CD14-positive monocyte (primary cell): ENCODE measurements at regions not wholly inside any gene's neighbourhood (a gene's known extent, or its start where the extent isn't known, plus 50 kb on each side); places are given as distances from the start of the nearest gene placed in this dataset.

Source experiments
- DNase-seq, 3 donors: peaks; one replicate each; pipeline ENCODE4 v3.0.0-alpha.2; 2011 to 2022
- H2AFZ ChIP-seq: 2 replicates; pipeline ENCODE4 v1.6.0; 2012; ENCODE audit warnings: mild to moderate bottlenecking, low read depth, low read length, inconsistent platforms; ENCODE audit not compliant: insufficient read depth, poor library complexity, severe bottlenecking
- H3K27ac ChIP-seq, 2 donors: 1 replicate in 1 of 2; 2 replicates in 1 of 2; pipeline ENCODE4 v1.5.1; 2012 to 2013; ENCODE audit warnings: low read length in 2 of 2, control low read depth in 1 of 2, inconsistent platforms in 1 of 2, low read depth in 1 of 2, mild to moderate bottlenecking in 1 of 2
- H3K27me3 ChIP-seq, 2 donors: one replicate each; pipeline versions ENCODE4 v1.6.0 to v1.6.1; 2011 to 2013; ENCODE audit warnings: low read length in 2 of 2; ENCODE audit not compliant: control insufficient read depth in 2 of 2, insufficient read depth in 2 of 2
- H3K36me3 ChIP-seq, 2 donors: replicated peaks in 1 of 2; 1 replicate in 1 of 2; 2 replicates in 1 of 2; pipeline versions ENCODE4 v1.5.1 to v1.6.1; 2012 to 2013; ENCODE audit warnings: low read length in 2 of 2, control low read depth in 1 of 2, inconsistent platforms in 1 of 2, mild to moderate bottlenecking in 1 of 2; ENCODE audit not compliant: insufficient read depth in 2 of 2, control insufficient read depth in 1 of 2
- H3K4me1 ChIP-seq, 2 donors: 1 replicate in 1 of 2; 2 replicates in 1 of 2; pipeline versions ENCODE4 v1.5.1 to v1.6.1; 2012 to 2013; ENCODE audit warnings: low read length in 2 of 2, control low read depth in 1 of 2, inconsistent platforms in 1 of 2, mild to moderate bottlenecking in 1 of 2, moderate library complexity in 1 of 2; ENCODE audit not compliant: insufficient read depth in 2 of 2, control insufficient read depth in 1 of 2
- H3K4me2 ChIP-seq: replicated peaks from 2 replicates; pipeline ENCODE3; 2012; ENCODE audit warnings: low read length, moderate library complexity, mild to moderate bottlenecking; ENCODE audit not compliant: poor library complexity, severe bottlenecking; ENCODE audit errors: extremely low read depth
- H3K4me3 ChIP-seq, 3 experiments: fragments of 200-600 bp in 1 of 3; sonication (generic) in 1 of 3; replicated peaks in 1 of 3; 1 replicate in 2 of 3; 2 replicates in 1 of 3; pipeline ENCODE4 v1.5.1; 2011 to 2013; ENCODE audit warnings: low read length in 3 of 3, mild to moderate bottlenecking in 3 of 3, control low read depth in 2 of 3, low read depth in 2 of 3, inconsistent platforms in 1 of 3, moderate library complexity in 1 of 3
- H3K79me2 ChIP-seq: 2 replicates; pipeline ENCODE4 v1.6.0; 2012; ENCODE audit warnings: mild to moderate bottlenecking, control low read depth, inconsistent platforms, low read length, moderate library complexity; ENCODE audit not compliant: insufficient read depth
- H3K9ac ChIP-seq: 2 replicates; pipeline ENCODE4 v1.6.0; 2017; ENCODE audit warnings: low read length, mild to moderate bottlenecking; ENCODE audit not compliant: insufficient read depth, poor library complexity, severe bottlenecking
- H3K9me3 ChIP-seq, 2 donors: replicated peaks in 1 of 2; 1 replicate in 1 of 2; 2 replicates in 1 of 2; pipeline versions ENCODE4 v1.5.1 to v1.6.1; 2012 to 2013; ENCODE audit warnings: low read length in 2 of 2, control low read depth in 1 of 2; ENCODE audit not compliant: control insufficient read depth in 1 of 2, insufficient read depth in 1 of 2
- H4K20me1 ChIP-seq: 2 replicates; pipeline ENCODE4 v1.6.0; 2012; ENCODE audit warnings: mild to moderate bottlenecking, low read length, control low read depth, moderate library complexity; ENCODE audit not compliant: insufficient read depth
- H3K27ac Mint-ChIP-seq, 7 donors: one replicate each; pipeline ENCODE4 v1.8.0; 2020; ENCODE audit warnings: mild to moderate bottlenecking in 7 of 7, mixed read lengths in 7 of 7, moderate library complexity in 6 of 7, inconsistent platforms in 2 of 7
- H3K27me3 Mint-ChIP-seq, 3 donors: one replicate each; pipeline ENCODE4 v1.8.0; 2021 to 2022; ENCODE audit warnings: low read depth in 3 of 3, mild to moderate bottlenecking in 3 of 3, mixed read lengths in 3 of 3, moderate library complexity in 3 of 3, inconsistent platforms in 1 of 3
- H3K36me3 Mint-ChIP-seq, 2 donors: one replicate each; pipeline ENCODE4 v1.8.0; 2020; ENCODE audit warnings: mixed read lengths in 2 of 2, inconsistent platforms in 1 of 2, mild to moderate bottlenecking in 1 of 2
- H3K4me1 Mint-ChIP-seq: one replicate; pipeline ENCODE4 v1.8.0; 2020; ENCODE audit warnings: mild to moderate bottlenecking, mixed read lengths
- H3K4me3 Mint-ChIP-seq, 2 donors: one replicate each; pipeline ENCODE4 v1.8.0; 2020; ENCODE audit warnings: mild to moderate bottlenecking in 2 of 2, mixed read lengths in 2 of 2, moderate library complexity in 1 of 2
- H3K9me3 Mint-ChIP-seq, 7 donors: one replicate each; pipeline ENCODE4 v1.8.0; 2020 to 2022; ENCODE audit warnings: mixed read lengths in 7 of 7, mild to moderate bottlenecking in 6 of 7, moderate library complexity in 6 of 7, inconsistent platforms in 2 of 7
- CTCF ChIP-seq: fragments of 200-600 bp; IDR thresholded peaks from one replicate; pipeline ENCODE4 v1.8.0; 2022; ENCODE audit warnings: antibody characterized with exemption, mild to moderate bottlenecking
- WGBS: methylation state at CpG from one replicate; pipeline ENCODE4 v1.1.5; 2013; ENCODE audit warnings: missing lambda C conversion rate; ENCODE audit not compliant: insufficient coverage; 5-methylcytosine and 5-hydroxymethylcytosine counted together
- intact Hi-C, 2 donors: fragments of 100-400 bp; cut with micrococcal nuclease; formaldehyde crosslinking; loops; one replicate each; pipeline versions ENCODE4 v1.15.0 to v1.15.1; 2023

DNA sequence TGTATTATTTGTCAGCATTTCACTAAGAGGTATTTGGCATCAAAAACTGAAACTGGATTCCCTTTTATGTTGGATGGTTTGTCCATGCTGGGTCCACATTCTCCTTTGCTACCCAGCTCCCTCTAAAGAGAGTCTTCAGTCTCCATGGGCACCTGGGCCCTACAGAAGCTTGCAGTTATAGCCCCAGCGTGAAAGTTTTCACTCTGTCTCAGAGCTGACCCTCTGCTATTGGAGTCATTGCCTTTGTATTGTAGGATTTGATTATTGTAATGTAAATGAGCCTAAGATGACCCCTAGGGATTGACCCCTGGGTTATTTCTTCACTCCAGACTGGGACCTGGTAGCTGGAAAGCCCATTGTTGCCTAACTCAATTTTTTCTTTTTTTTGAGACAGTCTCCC is 1026.5 kb upstream of the EEF2KMT start:
- no peak for TF ChIP-seq CTCF
- intact Hi-C loops = no loop called here
- H3K9me3 ChIP-seq = no peaks in the 10 kb centered on the region
- Mint-ChIP-seq H3K27me3 (peaks cover 0 to 1% (median 0%) of the 10 kb centered on the region in 3 donors), H3K36me3 (no peaks in the 10 kb centered on the region), H3K9me3 (peaks cover 0 to 10% (median 2%) of the 10 kb centered on the region in 7 donors), H3K4me1 (no peaks in the 10 kb centered on the region), H3K4me3 (no peak overlapping the region), H3K27ac (no peak overlapping the region)
- H2AFZ ChIP-seq = no peak overlapping the region
- H4K20me1 ChIP-seq = no peaks in the 10 kb centered on the region
- H3K4me1 ChIP-seq = no peaks in the 10 kb centered on the region
- no peak for DNase-seq
- no peak overlapping the region for H3K9ac ChIP-seq
- no peak overlapping the region for H3K4me2 ChIP-seq
- no peak overlapping the region for H3K4me3 ChIP-seq
- H3K27ac ChIP-seq = no peak overlapping the region
- no peaks in the 10 kb centered on the region for H3K79me2 ChIP-seq
- no CpG with 5 or more reads among the region's 1 CpG for WGBS
- H3K27me3 ChIP-seq = no peaks in the 10 kb centered on the region
- H3K36me3 ChIP-seq = no peaks in the 10 kb centered on the region

DNA sequence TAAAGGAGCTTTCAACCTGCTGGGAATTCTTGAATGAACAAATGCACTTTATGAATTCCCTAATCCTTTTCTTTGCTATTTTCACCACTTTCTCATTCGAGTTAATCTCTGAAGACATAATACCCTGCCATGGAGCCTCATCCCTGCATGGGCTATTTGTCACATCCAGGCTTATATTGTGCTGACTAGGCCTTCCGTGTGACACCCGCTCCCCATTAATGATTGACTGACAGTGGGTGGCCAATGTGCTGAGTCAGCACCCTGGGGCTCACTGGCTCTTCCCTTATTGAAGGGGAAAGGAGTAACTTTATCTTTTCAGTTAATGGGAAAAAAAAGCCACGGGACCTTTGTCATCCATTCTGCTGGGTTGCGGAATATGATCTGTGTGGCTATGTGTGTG is 1024.8 kb upstream of the EEF2KMT start:
- 67% methylated on average over 3 of the region's 5 CpGs for WGBS
- Histone ChIP-seq H3K4me1 (no peaks in the 10 kb centered on the region), H3K4me3 (no peak overlapping the region), H2AFZ (no peak overlapping the region), H3K27me3 (no peaks in the 10 kb centered on the region), H3K9ac (no peak overlapping the region), H3K79me2 (no peaks in the 10 kb centered on the region), H3K4me2 (no peak overlapping the region), H4K20me1 (no peaks in the 10 kb centered on the region), H3K9me3 (no peaks in the 10 kb centered on the region), H3K27ac (no peak overlapping the region), H3K36me3 (no peaks in the 10 kb centered on the region)
- TF ChIP-seq CTCF = no peak
- Mint-ChIP-seq H3K27ac (no peak overlapping the region), H3K4me3 (no peak overlapping the region), H3K36me3 (no peaks in the 10 kb centered on the region), H3K4me1 (no peaks in the 10 kb centered on the region), H3K9me3 (peaks cover 0 to 13% (median 4%) of the 10 kb centered on the region in 7 donors), H3K27me3 (peaks cover 0 to 1% (median 0%) of the 10 kb centered on the region in 3 donors)
- no peak for DNase-seq
- intact Hi-C loops = no loop called here
